ENCODE measurements at regions not wholly inside any gene's neighbourhood (a gene's known extent, or its start where the extent isn't known, plus 50 kb on each side); places are given as distances from the start of the nearest gene placed in this dataset.
"Not testable (repeated sequence)": the region's sequence is repeated elsewhere in the genome, so short reads cannot be mapped to it uniquely, and the experiment has no call there.

DNA sequence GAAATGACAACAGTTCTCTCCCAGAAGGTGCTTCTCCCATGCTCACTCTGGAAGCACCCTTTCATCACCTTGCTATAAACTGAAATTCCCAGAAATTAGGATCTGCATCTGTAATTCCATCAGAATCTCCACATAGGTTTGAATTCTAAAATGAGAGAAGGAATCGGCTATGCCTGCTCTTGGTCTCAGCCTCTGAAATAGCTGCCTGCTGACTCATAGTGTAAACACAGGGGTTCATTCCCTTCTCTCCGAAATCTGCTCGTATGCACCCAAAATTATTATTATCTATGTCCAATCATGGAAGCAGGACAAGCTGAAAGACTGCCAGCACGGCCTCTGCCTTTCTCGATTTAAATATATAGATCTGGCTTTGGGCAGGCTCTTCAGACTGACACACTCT is 74.6 kb upstream of the TAB2 start:
- Histone ChIP-seq H3K36me3 (no peaks in the 10 kb centered on the region), H3K27ac (no peak overlapping the region), H3K27me3 (no peaks in the 10 kb centered on the region), H3K4me1 (no peaks in the 10 kb centered on the region), H3K9me3 (no peaks in the 10 kb centered on the region), H3K4me3 (no peak overlapping the region)
- no peak for DNase-seq (ENCODE audit: low spot score in 2 of 2)
- no peak for TF ChIP-seq POLR2A (IDR thresholded peaks at IDR 0.05)
- TF ChIP-seq, protein P1, sequence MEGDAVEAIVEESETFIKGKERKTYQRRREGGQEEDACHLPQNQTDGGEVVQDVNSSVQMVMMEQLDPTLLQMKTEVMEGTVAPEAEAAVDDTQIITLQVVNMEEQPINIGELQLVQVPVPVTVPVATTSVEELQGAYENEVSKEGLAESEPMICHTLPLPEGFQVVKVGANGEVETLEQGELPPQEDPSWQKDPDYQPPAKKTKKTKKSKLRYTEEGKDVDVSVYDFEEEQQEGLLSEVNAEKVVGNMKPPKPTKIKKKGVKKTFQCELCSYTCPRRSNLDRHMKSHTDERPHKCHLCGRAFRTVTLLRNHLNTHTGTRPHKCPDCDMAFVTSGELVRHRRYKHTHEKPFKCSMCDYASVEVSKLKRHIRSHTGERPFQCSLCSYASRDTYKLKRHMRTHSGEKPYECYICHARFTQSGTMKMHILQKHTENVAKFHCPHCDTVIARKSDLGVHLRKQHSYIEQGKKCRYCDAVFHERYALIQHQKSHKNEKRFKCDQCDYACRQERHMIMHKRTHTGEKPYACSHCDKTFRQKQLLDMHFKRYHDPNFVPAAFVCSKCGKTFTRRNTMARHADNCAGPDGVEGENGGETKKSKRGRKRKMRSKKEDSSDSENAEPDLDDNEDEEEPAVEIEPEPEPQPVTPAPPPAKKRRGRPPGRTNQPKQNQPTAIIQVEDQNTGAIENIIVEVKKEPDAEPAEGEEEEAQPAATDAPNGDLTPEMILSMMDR (IDR thresholded peaks at IDR 0.05) = no peak
- no peak for TF ChIP-seq POLR2AphosphoS5 (IDR thresholded peaks at IDR 0.05)
- intact Hi-C loops (cut with DNase I; ENCODE audit: low total_unique reads) = no loop called here

DNA sequence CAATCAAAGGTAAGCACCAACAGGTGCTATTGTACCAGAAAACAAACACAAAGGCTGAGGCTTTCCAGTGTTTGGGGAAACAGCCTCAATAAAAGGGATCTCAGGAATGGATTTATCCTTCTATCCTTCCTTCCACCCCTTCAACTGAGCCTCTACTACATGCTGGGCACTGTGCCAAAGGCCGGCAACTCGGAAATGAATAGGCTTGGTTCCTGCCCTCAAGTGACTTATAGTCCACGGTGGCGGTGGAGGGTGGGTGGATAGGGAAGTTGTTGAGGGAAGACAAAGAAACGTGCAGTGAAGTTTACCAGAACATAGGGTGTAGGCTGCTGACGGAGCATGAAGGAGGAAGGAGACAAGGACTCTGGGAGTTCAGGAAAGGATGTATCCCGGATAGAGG is 73.4 kb upstream of the TAB2 start:
- Histone ChIP-seq H3K27me3 (no peaks in the 10 kb centered on the region), H3K27ac (no peak overlapping the region), H3K36me3 (no peaks in the 10 kb centered on the region), H3K4me1 (no peaks in the 10 kb centered on the region), H3K4me3 (no peak overlapping the region), H3K9me3 (no peaks in the 10 kb centered on the region)
- intact Hi-C loops (cut with DNase I; ENCODE audit: low total_unique reads) = no loop called here
- DNase-seq (ENCODE audit: low spot score in 2 of 2) = no peak
- TF ChIP-seq, protein P1 (IDR thresholded peaks at IDR 0.05) = no peak
- no peak for TF ChIP-seq POLR2AphosphoS5 (IDR thresholded peaks at IDR 0.05)
- TF ChIP-seq POLR2A (IDR thresholded peaks at IDR 0.05) = no peak

DNA sequence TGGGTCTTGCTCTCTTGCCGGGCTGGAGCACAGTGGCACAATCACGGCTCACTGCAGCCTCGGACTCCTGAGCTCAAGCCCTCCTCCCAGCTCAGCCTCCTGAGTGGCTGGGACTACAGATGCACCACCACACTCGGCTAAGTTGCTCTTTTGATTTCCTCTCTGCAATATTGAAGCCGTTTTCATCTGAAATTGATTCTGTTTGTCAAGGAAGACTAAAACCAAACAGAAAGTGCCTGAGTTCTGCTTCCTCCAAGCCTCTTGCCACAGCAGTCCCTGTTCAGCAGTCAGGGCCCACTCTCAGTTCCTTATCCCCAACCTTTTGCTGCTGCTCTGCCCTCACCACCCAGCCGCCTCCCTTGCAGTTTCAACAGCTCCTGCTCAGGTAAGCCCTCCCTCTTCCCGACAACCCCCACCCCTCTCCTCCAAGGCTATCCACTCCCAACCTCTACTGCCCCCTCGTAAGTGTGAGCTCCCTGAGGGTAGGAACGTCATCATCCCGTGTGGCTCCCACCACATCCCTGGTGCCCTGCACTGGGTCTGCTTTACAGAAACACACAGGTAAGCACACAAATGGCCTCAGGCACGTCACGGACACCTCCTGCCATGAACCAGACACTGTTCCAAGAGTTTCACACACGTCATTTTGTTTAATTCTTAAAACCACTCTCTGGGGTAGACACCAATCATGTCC is 70.7 kb upstream of the TAB2 start:
- DNase-seq (ENCODE audit: low spot score in 2 of 2) = no peak
- no peaks in the 10 kb centered on the region for H3K4me1 ChIP-seq
- intact Hi-C loops (cut with DNase I; ENCODE audit: low total_unique reads) = no loop called here
- H3K27me3 ChIP-seq = no peaks in the 10 kb centered on the region
- H3K27ac ChIP-seq = no peak overlapping the region
- no peaks in the 10 kb centered on the region for H3K36me3 ChIP-seq
- no peaks in the 10 kb centered on the region for H3K9me3 ChIP-seq
- H3K4me3 ChIP-seq = no peak overlapping the region
- TF ChIP-seq, protein P1 (IDR thresholded peaks at IDR 0.05) = no peak
- TF ChIP-seq POLR2AphosphoS5 (IDR thresholded peaks at IDR 0.05) (no peak), POLR2A (IDR thresholded peaks at IDR 0.05) (no peak)

DNA sequence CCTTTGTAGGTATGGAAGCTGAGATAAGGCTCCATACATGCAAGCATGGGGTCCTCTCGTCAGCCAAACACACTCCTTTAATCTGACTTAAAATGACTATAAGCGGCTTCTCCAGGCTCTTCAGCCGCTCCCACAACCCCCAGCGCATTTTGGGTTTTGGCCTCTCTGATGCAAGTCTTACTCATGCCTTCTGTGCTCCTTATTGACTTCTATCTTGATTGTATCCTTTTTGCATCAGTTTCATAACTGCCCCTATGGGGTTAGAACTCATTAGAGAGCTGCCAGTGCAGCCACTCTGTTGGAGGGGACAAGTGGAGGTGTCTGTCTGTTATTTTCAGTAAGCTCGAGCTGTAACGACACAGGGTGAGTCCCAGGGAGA is 70.1 kb upstream of the TAB2 start:
- Histone ChIP-seq H3K4me3 (no peak overlapping the region), H3K4me1 (no peaks in the 10 kb centered on the region), H3K27me3 (no peaks in the 10 kb centered on the region), H3K36me3 (no peaks in the 10 kb centered on the region), H3K9me3 (no peaks in the 10 kb centered on the region), H3K27ac (no peak overlapping the region)
- intact Hi-C loops (cut with DNase I; ENCODE audit: low total_unique reads) = no loop called here
- TF ChIP-seq, protein P1 (IDR thresholded peaks at IDR 0.05) = no peak
- DNase-seq (ENCODE audit: low spot score in 2 of 2) = no peak

DNA sequence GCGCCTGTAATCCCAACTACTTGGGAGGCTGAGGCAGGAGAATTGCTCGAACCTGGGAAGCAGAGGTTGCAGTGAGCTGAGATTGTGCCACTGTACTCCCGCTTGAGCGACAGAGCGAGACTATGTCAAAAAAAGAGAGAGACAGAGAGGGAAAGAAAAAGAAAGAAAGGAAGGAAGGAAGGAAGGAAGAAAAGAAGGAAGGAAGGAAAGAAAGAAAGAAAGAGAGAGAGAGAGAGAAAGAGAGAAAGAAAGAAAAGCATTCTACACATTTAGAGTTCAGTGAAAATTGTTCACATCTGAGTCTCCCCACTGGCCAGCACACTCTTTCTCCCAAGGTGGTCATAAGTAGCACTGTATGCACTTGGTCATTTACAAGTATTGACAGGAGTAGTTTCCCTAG is 69.2 kb upstream of the TAB2 start:
- intact Hi-C loops (cut with DNase I; ENCODE audit: low total_unique reads); H3K4me1 ChIP-seq; H3K27me3 ChIP-seq; DNase-seq (ENCODE audit: low spot score in 2 of 2); H3K27ac ChIP-seq; H3K36me3 ChIP-seq; H3K4me3 ChIP-seq; H3K9me3 ChIP-seq: not testable (repeated sequence)

All from breast epithelium (tissue), 4 donors.